ENCODE measurements at regions not wholly inside any gene's neighbourhood (a gene's known extent, or its start where the extent isn't known, plus 50 kb on each side); places are given as distances from the start of the nearest gene placed in this dataset.
"Not testable (repeated sequence)": the region's sequence is repeated elsewhere in the genome, so short reads cannot be mapped to it uniquely, and the experiment has no call there.

DNA sequence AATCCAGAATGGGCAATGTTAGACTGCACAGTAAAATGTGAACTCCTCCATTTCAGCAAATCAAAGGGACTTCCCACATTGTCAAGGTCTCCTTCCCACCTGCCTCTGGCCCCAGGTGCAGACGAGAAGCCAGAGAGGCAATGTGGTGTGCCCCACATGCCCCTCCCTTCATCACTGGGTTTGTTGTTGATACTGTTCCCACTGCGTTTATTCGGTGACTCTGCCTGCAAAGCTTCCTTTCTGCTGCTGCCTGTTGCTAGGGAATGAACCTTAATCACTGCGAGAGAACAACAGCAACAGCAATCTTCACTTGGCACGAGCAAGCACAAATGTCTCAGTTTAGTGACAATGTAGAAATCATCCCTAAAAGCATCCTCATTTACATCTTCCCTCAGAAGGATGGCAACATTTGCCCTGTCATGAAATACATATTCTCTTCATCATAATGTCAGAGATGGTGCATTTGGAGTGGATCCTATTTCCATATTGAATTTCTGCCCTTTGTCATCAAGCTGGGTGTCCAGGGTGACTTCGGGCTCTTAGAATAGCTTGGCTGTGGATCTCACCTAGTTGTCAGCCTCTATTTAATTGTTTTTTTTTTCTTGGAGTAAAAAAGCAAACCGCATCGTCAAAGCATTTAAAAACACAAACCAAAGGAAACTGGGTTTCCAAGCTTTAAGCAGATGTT lies 322.2 kb downstream of the BCL2L11 start:
- TF ChIP-seq, protein P1, sequence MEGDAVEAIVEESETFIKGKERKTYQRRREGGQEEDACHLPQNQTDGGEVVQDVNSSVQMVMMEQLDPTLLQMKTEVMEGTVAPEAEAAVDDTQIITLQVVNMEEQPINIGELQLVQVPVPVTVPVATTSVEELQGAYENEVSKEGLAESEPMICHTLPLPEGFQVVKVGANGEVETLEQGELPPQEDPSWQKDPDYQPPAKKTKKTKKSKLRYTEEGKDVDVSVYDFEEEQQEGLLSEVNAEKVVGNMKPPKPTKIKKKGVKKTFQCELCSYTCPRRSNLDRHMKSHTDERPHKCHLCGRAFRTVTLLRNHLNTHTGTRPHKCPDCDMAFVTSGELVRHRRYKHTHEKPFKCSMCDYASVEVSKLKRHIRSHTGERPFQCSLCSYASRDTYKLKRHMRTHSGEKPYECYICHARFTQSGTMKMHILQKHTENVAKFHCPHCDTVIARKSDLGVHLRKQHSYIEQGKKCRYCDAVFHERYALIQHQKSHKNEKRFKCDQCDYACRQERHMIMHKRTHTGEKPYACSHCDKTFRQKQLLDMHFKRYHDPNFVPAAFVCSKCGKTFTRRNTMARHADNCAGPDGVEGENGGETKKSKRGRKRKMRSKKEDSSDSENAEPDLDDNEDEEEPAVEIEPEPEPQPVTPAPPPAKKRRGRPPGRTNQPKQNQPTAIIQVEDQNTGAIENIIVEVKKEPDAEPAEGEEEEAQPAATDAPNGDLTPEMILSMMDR (IDR thresholded peaks at IDR 0.05; ENCODE audit: borderline replicate concordance, extremely low read depth, low read length, poor library complexity, severe bottlenecking): not testable (repeated sequence)
- not testable (repeated sequence) for TF ChIP-seq EZH2 (IDR thresholded peaks at IDR 0.05; ENCODE audit: borderline replicate concordance, low read depth, low read length, severe bottlenecking)
